ENCODE measurements at regions not wholly inside any gene's neighbourhood (a gene's known extent, or its start where the extent isn't known, plus 50 kb on each side); places are given as distances from the start of the nearest gene placed in this dataset.

- Mint-ChIP-seq H3K27me3 (ENCODE audit: insufficient read depth) (no peaks in the 10 kb centered on the region; the same call in none of the 2 replicates), H3K4me1 (ENCODE audit: low read depth) (no peaks in the 10 kb centered on the region), H3K27ac (no peak overlapping the region), H3K4me3 (no peak overlapping the region), H3K36me3 (ENCODE audit: low read depth) (no peaks in the 10 kb centered on the region), H3K9me3 (peaks cover 6% of the 10 kb centered on the region; the same call in 1 of the 2 replicates)
- DNase-seq = no peak
- no peak for TF ChIP-seq CTCF (IDR thresholded peaks at IDR 0.05)
These were observed 320.8 kb upstream of the FAR2 start for GRCh38 chr12:28828318-28828717.

- Mint-ChIP-seq H3K4me3 (no peak overlapping the region), H3K9me3 (peaks cover 8% of the 10 kb centered on the region; the same call in 1 of the 2 replicates), H3K4me1 (ENCODE audit: low read depth) (no peaks in the 10 kb centered on the region), H3K27me3 (ENCODE audit: insufficient read depth) (no peaks in the 10 kb centered on the region; the same call in none of the 2 replicates), H3K27ac (no peak overlapping the region), H3K36me3 (ENCODE audit: low read depth) (no peaks in the 10 kb centered on the region)
- no peak for TF ChIP-seq CTCF (IDR thresholded peaks at IDR 0.05)
- no peak for DNase-seq
These were observed 318.6 kb upstream of the FAR2 start for GRCh38 chr12:28830491-28830890.

GRCh38 chr12:28844718-28845117, 304.4 kb upstream of the FAR2 start:
- DNase-seq = no peak
- Mint-ChIP-seq H3K4me1 (ENCODE audit: low read depth) (no peaks in the 10 kb centered on the region), H3K36me3 (ENCODE audit: low read depth) (no peaks in the 10 kb centered on the region), H3K27me3 (ENCODE audit: insufficient read depth) (no peaks in the 10 kb centered on the region; the same call in 1 of the 2 replicates), H3K27ac (no peak overlapping the region), H3K9me3 (peaks cover 12% of the 10 kb centered on the region; the same call in 1 of the 2 replicates), H3K4me3 (no peak overlapping the region)
- TF ChIP-seq CTCF (IDR thresholded peaks at IDR 0.05) = no peak

GRCh38 chr12:28851781-28852180, 297.3 kb upstream of the FAR2 start:
- Mint-ChIP-seq H3K36me3 (ENCODE audit: low read depth) (no peaks in the 10 kb centered on the region), H3K4me1 (ENCODE audit: low read depth) (no peaks in the 10 kb centered on the region)
- no peak for DNase-seq

GRCh38 chr12:28855761-28856310, 293.2 kb upstream of the FAR2 start:
- H3K36me3 Mint-ChIP-seq (ENCODE audit: low read depth) = no peaks in the 10 kb centered on the region
- H3K27me3 Mint-ChIP-seq (ENCODE audit: insufficient read depth) = no peaks in the 10 kb centered on the region
- DNase-seq = no peak
- no peak overlapping the region for H3K4me3 Mint-ChIP-seq
- H3K4me1 Mint-ChIP-seq (ENCODE audit: low read depth) = no peaks in the 10 kb centered on the region
- no peak for TF ChIP-seq CTCF (IDR thresholded peaks at IDR 0.05)
- no peaks in the 10 kb centered on the region; the same call in 1 of the 2 replicates for H3K9me3 Mint-ChIP-seq
- no peak overlapping the region for H3K27ac Mint-ChIP-seq

More at GRCh38 chr12:28851781-28852180, 297.3 kb upstream of the FAR2 start:
- Mint-ChIP-seq H3K27ac (no peak overlapping the region), H3K4me3 (no peak overlapping the region), H3K9me3 (peaks cover 12% of the 10 kb centered on the region; the same call in 1 of the 2 replicates), H3K27me3 (ENCODE audit: insufficient read depth) (no peaks in the 10 kb centered on the region)
- TF ChIP-seq CTCF (IDR thresholded peaks at IDR 0.05) = no peak
